ENCODE measurements at regions not wholly inside any gene's neighbourhood (a gene's known extent, or its start where the extent isn't known, plus 50 kb on each side); places are given as distances from the start of the nearest gene placed in this dataset.

GRCh38 chr18:14905350-14905749, 157.4 kb downstream of the ANKRD30B start:
- TF ChIP-seq CTCF (IDR thresholded peaks at IDR 0.05; ENCODE audit: insufficient read depth, low read depth, low read length, missing control alignments): no peak
- no peak overlapping the region for H3K4me3 ChIP-seq (ENCODE audit: low read length)
- DNase-seq (ENCODE audit: low read depth): no peak

GRCh38 chr18:14905979-14906378, 158.0 kb downstream of the ANKRD30B start:
- TF ChIP-seq CTCF (IDR thresholded peaks at IDR 0.05; ENCODE audit: insufficient read depth, low read depth, low read length, missing control alignments): no peak
- no peak for DNase-seq (ENCODE audit: low read depth)
- no peak overlapping the region for H3K4me3 ChIP-seq (ENCODE audit: low read length)

- TF ChIP-seq CTCF (IDR thresholded peaks at IDR 0.05; ENCODE audit: insufficient read depth, low read depth, low read length, missing control alignments): no peak
- no peak for DNase-seq (ENCODE audit: low read depth)
- no peak overlapping the region for H3K4me3 ChIP-seq (ENCODE audit: low read length)
These were observed 159.4 kb downstream of the ANKRD30B start for GRCh38 chr18:14907420-14907819.

- DNase-seq (ENCODE audit: low read depth): no peak
- TF ChIP-seq CTCF (IDR thresholded peaks at IDR 0.05; ENCODE audit: insufficient read depth, low read depth, low read length, missing control alignments): no peak
- H3K4me3 ChIP-seq (ENCODE audit: low read length): no peak overlapping the region
These were observed 160.6 kb downstream of the ANKRD30B start for GRCh38 chr18:14908541-14908940.

- no peak for DNase-seq (ENCODE audit: low read depth)
- TF ChIP-seq CTCF (IDR thresholded peaks at IDR 0.05; ENCODE audit: insufficient read depth, low read depth, low read length, missing control alignments): no peak
These were observed 165.0 kb downstream of the ANKRD30B start for GRCh38 chr18:14912967-14913366.

GRCh38 chr18:14914121-14914520, 166.1 kb downstream of the ANKRD30B start:
- TF ChIP-seq CTCF (IDR thresholded peaks at IDR 0.05; ENCODE audit: insufficient read depth, low read depth, low read length, missing control alignments): no peak
- DNase-seq (ENCODE audit: low read depth): no peak
- H3K4me3 ChIP-seq (ENCODE audit: low read length): no peak overlapping the region

More at GRCh38 chr18:14912967-14913366, 165.0 kb downstream of the ANKRD30B start:
- no peak overlapping the region for H3K4me3 ChIP-seq (ENCODE audit: low read length)

GRCh38 chr18:14914771-14915170, 166.8 kb downstream of the ANKRD30B start:
- no peak for TF ChIP-seq CTCF (IDR thresholded peaks at IDR 0.05; ENCODE audit: insufficient read depth, low read depth, low read length, missing control alignments)
- no peak for DNase-seq (ENCODE audit: low read depth)
- H3K4me3 ChIP-seq (ENCODE audit: low read length): no peak overlapping the region

Measured in epithelial cell of esophagus (primary cell).